ENCODE measurements at regions not wholly inside any gene's neighbourhood (a gene's known extent, or its start where the extent isn't known, plus 50 kb on each side); places are given as distances from the start of the nearest gene placed in this dataset.

DNA sequence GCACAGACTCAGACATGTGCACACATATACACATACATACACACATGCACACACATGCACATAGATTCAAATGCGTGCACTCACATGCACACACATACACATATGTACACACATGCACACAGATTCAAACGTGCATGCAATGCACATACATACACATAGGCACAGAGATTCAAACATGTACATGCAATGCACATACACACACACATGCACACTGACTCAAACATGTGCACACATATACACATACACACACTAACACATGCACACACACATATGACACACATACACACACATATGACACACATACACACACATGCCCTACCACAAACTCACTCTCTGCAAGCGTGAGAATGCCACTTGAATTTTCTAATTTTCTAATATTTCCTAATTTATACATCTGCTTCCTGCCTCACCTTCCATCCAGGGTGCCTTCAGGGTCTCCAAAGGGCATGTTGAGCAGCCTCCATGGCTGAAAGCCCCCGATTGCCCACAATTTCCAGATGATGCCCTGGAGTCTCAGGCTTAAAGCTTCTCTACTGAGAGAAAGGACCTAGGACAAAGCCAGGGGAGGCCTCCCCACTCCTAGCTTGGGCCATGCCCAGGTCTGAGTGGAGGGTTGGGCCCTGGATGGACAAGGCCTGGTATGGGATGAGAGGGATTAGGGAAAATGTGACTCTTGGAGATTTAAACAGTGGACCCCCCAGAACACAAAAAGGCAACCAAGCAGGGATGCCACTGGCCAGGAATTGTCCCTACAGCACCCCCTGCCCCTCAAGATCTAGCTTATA, 487.1 kb downstream of the TCERG1L start:
- no peak overlapping the region for H2BK5ac ChIP-seq (ENCODE audit: low read depth, low read length, poor library complexity, severe bottlenecking)
- no peak overlapping the region for H3K4ac ChIP-seq (ENCODE audit: low read depth, low read length)
- no peak overlapping the region for H2AK5ac ChIP-seq (ENCODE audit: low read depth, low read length)
- H4K91ac ChIP-seq (ENCODE audit: insufficient read depth, low read depth, low read length): no peak overlapping the region
- H2BK15ac ChIP-seq (ENCODE audit: low read depth, low read length): no peak overlapping the region
- no peak for TF ChIP-seq POLR2A (IDR thresholded peaks at IDR 0.05; ENCODE audit: low read depth, low read length)
- no peak for TF ChIP-seq SMC3 (IDR thresholded peaks at IDR 0.05; ENCODE audit: low read depth, low read length)
- TF ChIP-seq MAZ (IDR thresholded peaks at IDR 0.05; ENCODE audit: borderline replicate concordance, low read depth, low read length): no peak
- TF ChIP-seq RCOR1 (IDR thresholded peaks at IDR 0.05; ENCODE audit: insufficient replicate concordance, low read length): no peak
- no peak for TF ChIP-seq RFX5 (IDR thresholded peaks at IDR 0.05; ENCODE audit: low read depth, low read length)
- no peak for TF ChIP-seq BHLHE40 (IDR thresholded peaks at IDR 0.05; ENCODE audit: low read depth, low read length)
- H3K23ac ChIP-seq (ENCODE audit: low read depth, low read length): no peak overlapping the region
- 52% methylated on average over 3 of the region's 4 CpGs; no CpG with 5 or more reads in 1 of the 2 experiments for WGBS, 2 experiments (ENCODE audit: extremely low coverage in 2 of 2, insufficient read length in 1 of 2)
- no peaks in the 10 kb centered on the region for H3K27me3 ChIP-seq (ENCODE audit: control insufficient read depth, insufficient read depth, low read length)
- H2BK20ac ChIP-seq (ENCODE audit: low read depth, low read length): no peak overlapping the region
- intact Hi-C loops (cut with micrococcal nuclease): no loop called here
- no peak overlapping the region for H3K4me3 ChIP-seq (ENCODE audit: insufficient read depth, low read depth, low read length)
- no TSS peak for BruUV-seq (replicated peaks)
- H3K4me1 ChIP-seq (ENCODE audit: control insufficient read depth, insufficient read depth, low read length): no peaks in the 10 kb centered on the region
- ChIA-PET POLR2A (ENCODE audit: unreplicated experiment) (no interaction called here), CTCF (no interaction called here)
- H2AFZ ChIP-seq (replicated peaks; ENCODE audit: low read length, poor library complexity): no peak overlapping the region
- no peaks in the 10 kb centered on the region for H3K79me1 ChIP-seq (ENCODE audit: low read depth in 1 of 2, low read length in 2 of 2)
- no peak overlapping the region for H3K56ac ChIP-seq (ENCODE audit: extremely low read depth, insufficient read depth, low read length)
- H4K8ac ChIP-seq (ENCODE audit: low read depth in 2 of 2, low read length in 2 of 2): no peak overlapping the region
- H3K14ac ChIP-seq (replicated peaks; ENCODE audit: low read depth, low read length): no peak overlapping the region
- H4K20me1 ChIP-seq (ENCODE audit: insufficient read depth, low read length): no peaks in the 10 kb centered on the region
- H3K36me3 ChIP-seq (ENCODE audit: control insufficient read depth, insufficient read depth, low read length): no peaks in the 10 kb centered on the region
- H2AK9ac ChIP-seq (replicated peaks; ENCODE audit: low read depth, low read length, poor library complexity): no peak overlapping the region
- peaks cover 19% of the 10 kb centered on the region; the same call in 1 of the 2 replicates for H3K9me3 ChIP-seq (ENCODE audit: control insufficient read depth, insufficient read depth, low read length)
- DNase-seq: no peak
- H4K5ac ChIP-seq (ENCODE audit: low read depth, low read length): no peak overlapping the region
- no peak overlapping the region for H3K27ac ChIP-seq (ENCODE audit: insufficient read depth, low read length)
- no peak overlapping the region for H2BK120ac ChIP-seq (ENCODE audit: low read depth, low read length)
- ATAC-seq (ENCODE audit: low read depth): no peak
- H3K4me2 ChIP-seq (ENCODE audit: low read depth, low read length): no peak overlapping the region
- H3K18ac ChIP-seq (ENCODE audit: low read depth, low read length): no peak overlapping the region
- H3K9ac ChIP-seq (ENCODE audit: low read depth, low read length): no peak overlapping the region
- H3K9me1 ChIP-seq (ENCODE audit: insufficient read depth, low read length): no peaks in the 10 kb centered on the region
- in situ Hi-C loops (cut with MboI; ENCODE audit: low sequenced_read_pairs): no loop called here
- dilution Hi-C loops (cut with HindIII; ENCODE audit: low sequenced_read_pairs, unreplicated experiment): no loop called here
